GM18951 (cell line): ENCODE measurements at regions not wholly inside any gene's neighbourhood (a gene's known extent, or its start where the extent isn't known, plus 50 kb on each side); places are given as distances from the start of the nearest gene placed in this dataset.

Source experiments
- POLR2A ChIP-seq: IDR thresholded peaks from 4 replicates; pipeline ENCODE4 v1.6.1; 2011; ENCODE audit warnings: mild to moderate bottlenecking; ENCODE audit not compliant: insufficient read length, insufficient read depth; ENCODE audit errors: extremely low read depth
- in situ Hi-C: fragments of 300-500 bp; cut with MboI; formaldehyde crosslinking; loops from one replicate; pipeline ENCODE4 v1.12.0; 2022; ENCODE audit warnings: low sequenced_read_pairs, mixed read lengths, inconsistent platforms; ENCODE audit not compliant: unreplicated experiment

DNA sequence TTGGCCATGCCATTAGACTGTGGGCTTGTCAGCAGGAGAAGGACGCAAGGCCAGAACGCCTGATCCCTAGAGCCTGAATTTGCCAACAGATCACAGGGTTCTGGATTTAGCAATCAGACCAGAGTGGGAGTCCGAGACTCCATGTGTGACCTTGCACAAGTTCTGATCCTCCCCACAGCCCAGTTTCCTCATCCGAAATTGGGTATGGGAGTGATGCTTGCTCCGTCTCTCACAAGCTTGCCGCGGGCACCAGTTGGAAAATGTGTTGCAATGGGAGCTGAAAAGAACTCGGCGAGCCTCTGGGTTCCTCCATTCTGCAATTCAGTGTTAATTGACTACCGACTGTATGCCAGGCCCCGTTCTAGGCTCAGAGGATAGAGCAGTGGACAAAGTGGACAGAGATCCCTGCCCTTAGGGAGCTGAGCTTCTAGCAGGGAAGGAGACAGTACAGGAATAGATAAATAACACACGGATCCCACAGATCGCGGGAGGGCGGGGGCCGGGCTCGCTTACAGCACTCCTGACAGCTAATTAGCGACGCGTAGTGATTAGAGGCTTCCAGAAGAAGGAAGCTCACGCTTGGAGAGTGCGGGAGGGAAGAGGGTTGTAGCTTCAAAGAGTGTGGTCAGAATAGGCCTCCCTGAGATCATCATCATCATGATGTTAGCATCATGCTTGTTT, 150.4 kb upstream of the CIBAR2 start:
- TF ChIP-seq POLR2A = no peak
- in situ Hi-C loops = no loop called here

DNA sequence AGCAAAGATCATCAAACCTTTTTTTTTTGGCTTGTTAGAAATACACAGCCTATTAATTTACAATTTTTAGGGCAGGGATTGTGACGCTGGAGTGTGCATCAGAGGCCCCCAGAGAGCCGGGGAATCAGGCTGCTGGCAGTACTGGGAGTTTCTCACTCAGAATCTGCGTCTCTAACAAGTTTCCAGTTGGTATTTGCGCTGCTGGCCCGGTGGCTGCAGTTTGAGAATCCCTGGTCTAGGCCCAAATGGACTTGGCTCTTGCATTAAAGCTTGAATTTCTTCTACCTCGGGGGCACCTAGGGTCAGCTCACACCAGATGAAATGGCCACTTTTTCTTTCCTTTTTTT, 150.9 kb upstream of the CIBAR2 start:
- in situ Hi-C loops = no loop called here
- no peak for TF ChIP-seq POLR2A

DNA sequence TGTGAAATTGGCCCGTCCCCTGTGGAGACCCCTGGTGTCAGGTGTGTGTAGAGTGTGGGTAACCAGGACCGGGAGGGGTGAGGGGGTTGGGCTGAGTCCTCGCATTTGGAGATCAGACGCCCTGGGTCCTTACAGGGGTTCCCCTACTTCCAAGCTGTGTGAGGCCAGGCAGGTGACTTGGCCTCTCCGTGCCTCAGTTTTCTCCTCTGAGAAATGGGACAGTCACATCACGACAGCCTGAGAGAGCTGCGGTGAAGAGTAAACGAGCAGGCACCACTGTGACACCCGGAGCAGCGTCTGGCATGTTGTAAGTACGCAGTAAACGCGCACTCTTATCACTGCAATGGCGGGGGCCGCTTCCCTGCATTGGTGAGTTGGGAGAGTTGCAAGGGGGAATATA, 152.5 kb upstream of the CIBAR2 start:
- in situ Hi-C loops = no loop called here
- no peak for TF ChIP-seq POLR2A

DNA sequence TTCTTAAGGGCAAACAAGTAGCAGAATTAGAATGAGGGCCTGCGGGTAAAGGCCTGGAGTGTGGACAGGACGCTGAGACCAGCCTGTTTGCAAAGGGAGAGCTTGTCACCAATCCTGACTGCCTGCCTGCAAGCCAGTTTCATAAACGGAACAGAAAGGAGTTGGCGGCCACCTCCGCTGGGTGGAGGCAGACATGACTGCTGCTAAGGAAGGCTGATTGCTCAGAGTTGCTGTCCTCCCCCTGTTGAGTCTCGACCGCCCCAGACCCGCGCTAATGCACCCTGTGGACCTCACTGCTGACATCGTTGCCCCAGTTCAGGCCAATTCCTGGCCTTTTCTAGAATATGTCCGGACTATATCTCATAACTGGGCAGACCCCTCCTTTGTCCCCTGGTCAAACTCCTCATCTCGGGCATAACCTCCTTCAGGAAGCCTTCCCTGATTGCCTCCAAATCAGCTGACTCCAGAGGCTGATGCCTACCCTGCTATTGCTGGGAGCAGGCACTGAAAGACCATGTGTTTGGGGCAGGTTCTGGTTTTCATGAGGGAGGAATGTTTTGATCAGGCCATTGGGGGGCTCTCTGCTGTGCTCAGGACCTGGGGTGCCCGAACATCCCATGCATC, 153.0 kb upstream of the CIBAR2 start:
- in situ Hi-C loops = no loop called here
- TF ChIP-seq POLR2A = no peak

DNA sequence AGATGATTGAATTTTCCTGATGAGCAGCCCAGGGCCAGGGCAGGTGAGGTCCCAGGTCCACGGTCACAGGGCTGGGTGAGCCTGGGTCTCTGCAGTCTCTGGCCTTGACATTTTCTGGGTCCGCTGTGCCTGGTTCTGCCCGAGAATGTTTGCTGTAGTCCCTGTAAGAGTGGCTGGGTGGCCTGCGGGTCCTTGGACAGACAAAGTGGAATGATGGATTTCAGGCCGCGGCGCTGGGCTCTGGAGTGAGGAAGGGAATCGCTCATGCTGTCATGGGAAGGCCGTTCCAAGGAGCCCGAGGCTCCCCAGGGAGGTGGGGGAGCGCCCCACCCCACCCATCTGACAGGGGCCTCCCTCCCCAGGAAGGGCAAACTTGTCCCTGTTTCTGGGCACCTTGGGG, 153.5 kb upstream of the CIBAR2 start:
- in situ Hi-C loops = no loop called here

DNA sequence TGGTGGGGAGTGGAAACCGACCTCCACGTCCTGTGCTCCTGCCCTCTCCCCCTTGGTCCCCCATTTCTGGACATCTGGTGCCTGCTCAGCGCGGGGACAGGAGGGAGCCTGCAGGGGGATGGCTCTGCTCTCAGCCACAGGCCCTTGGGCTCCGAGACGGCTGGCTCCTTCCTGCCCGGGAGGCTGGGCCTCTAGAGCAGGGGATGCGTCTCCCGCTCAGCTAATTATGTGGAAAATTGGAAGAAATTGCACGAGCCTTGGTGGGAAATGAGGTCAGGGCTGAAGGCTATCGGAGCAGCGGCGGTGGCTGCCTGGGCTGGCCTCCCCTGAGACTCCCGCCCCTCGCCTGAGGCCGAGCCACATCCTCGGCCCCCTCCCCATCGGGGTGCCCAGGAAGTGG, 154.6 kb upstream of the CIBAR2 start:
- in situ Hi-C loops = no loop called here

More for the DNA sequence above, 153.5 kb upstream of the CIBAR2 start:
- TF ChIP-seq POLR2A = no peak

DNA sequence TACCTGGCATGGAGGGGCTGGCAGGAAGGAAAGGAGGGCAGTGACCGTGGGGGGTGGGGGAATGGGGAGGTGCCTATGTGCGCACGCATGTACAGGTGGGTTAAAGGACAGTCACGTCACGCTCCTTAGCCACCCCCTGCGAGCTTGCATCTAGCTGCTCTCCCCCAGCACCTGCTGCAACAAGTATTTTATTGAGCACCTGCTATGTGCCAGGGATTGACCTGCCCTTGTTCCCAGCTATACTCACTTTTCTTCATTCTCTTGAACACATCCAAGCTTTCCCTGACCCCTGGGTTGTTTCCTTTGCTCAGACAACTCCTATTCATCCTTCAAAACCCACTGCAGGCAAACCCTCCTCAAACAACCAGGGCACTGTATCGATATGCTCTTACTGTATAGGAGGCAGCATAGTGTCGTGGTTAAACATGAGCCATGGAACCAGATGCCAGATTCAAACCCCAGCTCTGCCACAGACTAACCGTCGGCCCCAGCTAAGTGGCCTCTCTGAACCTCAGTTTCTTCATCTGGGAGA, 155.2 kb upstream of the CIBAR2 start:
- in situ Hi-C loops = no loop called here
- TF ChIP-seq POLR2A = no peak

More for the DNA sequence above, 154.6 kb upstream of the CIBAR2 start:
- no peak for TF ChIP-seq POLR2A

DNA sequence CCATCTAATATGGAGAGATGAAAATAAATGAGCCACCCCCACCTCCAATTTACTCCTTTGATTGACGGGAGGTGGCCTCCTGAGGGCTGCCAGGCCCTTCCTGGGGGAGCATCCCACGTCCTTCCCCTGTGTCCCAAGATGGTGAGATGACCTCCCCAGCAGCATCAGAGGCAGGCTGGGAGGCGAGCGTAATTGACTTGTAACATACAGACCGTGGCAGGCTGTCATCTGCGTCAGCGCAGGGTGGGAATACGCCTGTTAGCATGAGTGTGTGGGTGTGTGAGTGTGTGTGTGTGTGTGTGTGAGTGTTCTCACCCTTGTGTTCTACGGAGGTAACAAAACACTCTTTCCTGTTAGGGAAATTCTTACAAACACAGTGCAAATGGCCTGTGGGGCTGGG, 156.9 kb upstream of the CIBAR2 start:
- no peak for TF ChIP-seq POLR2A
- in situ Hi-C loops = no loop called here

DNA sequence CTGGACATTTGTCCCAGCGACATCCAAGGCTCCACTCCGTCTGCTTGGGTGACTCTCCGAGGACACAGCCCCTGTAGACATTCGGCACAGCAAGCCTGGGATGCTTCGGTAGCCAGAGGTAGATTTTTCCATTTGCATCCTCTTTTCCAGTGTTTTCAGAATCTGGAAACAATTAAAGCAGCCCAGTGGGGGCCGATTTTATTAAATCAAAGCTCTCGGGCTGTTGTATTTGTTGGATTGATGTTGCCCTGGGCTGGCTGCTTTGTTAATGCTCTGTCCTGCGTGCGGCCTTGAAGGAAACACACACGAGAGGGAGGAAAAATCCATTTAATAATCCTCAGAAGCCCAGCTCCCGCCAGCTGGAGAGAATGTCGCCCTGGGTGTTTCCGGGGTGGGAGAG, 158.1 kb upstream of the CIBAR2 start:
- in situ Hi-C loops = no loop called here
- no peak for TF ChIP-seq POLR2A

DNA sequence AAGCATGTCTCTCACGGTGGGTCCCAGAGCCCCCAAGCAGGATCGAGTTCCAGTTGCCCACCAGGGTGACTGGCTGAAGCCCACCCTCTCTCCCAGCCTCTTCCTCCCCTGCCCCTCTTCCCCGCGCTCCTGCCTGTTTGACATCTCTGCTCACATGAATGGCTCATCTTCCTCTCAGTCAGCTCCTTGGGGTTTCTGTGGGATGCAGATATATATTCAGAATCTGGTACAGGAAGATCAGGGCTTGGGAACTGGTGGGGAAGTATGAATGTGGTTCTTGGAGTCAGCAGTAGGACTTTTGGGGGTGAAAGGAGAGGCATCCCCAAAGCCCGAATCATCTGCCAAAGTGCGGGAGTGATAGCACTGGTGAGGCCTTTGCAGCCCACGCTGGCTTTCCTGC, 158.9 kb upstream of the CIBAR2 start:
- in situ Hi-C loops = no loop called here
- TF ChIP-seq POLR2A = no peak

DNA sequence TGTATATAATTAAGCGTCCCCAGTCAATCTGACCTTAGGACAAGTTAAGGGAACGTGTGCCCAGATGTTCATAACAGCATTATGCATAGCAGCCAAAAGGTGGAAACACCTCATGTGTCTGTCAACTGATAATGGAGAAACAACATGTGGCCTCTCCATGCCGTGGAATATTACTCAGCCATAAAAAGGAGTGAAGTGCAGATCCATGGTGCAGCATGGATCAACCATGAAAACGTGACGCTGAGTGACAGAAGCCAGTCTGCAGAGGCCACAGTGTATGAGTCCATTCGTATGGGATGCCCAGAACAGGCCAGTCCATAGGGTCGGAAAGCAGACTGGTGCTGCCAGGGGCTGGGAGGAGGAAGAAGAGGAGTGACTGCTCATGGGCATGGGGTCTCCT, 161.0 kb upstream of the CIBAR2 start:
- TF ChIP-seq POLR2A = no peak
- in situ Hi-C loops = no loop called here

DNA sequence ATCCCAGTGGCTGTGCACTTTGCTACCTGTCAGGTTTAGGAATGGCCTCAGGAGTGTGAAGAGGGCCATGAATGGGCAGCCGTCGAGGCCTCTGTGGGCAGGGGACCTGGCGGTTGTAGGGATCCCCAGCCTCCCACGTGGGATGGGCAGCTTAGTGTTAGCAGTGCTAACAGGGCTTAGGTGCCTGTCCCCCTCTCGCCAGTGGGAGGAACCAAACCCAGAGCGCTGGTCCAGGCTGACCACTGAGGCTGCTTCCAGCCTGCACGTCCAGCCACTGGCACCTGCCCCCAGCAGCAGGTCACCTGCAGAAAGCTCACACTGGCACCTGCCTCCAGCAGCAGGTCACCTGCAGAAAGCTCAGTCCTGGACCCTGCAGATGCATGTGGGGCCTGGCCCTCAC, 162.2 kb upstream of the CIBAR2 start:
- in situ Hi-C loops = no loop called here

DNA sequence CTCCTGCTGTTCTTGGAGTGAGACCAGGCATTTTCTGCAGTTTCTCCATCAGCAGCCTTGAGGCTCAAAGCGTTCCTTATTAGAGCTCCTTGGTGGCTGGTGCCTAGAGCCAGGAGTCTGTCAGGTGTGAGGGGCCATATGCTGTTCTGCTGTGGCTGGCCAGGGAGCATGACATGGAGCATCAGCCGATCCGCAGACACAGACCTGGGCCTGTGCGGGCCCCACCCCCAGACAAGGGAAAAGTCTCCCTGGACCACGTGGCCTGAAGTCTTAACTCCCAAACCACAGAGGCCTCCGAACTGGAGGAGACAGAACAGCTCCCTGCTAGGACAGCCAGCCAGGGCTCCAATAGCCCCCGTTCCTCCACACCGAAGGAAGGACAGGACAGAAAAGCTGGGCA, 162.7 kb upstream of the CIBAR2 start:
- in situ Hi-C loops = no loop called here
- no peak for TF ChIP-seq POLR2A

More for the DNA sequence above, 162.2 kb upstream of the CIBAR2 start:
- no peak for TF ChIP-seq POLR2A

DNA sequence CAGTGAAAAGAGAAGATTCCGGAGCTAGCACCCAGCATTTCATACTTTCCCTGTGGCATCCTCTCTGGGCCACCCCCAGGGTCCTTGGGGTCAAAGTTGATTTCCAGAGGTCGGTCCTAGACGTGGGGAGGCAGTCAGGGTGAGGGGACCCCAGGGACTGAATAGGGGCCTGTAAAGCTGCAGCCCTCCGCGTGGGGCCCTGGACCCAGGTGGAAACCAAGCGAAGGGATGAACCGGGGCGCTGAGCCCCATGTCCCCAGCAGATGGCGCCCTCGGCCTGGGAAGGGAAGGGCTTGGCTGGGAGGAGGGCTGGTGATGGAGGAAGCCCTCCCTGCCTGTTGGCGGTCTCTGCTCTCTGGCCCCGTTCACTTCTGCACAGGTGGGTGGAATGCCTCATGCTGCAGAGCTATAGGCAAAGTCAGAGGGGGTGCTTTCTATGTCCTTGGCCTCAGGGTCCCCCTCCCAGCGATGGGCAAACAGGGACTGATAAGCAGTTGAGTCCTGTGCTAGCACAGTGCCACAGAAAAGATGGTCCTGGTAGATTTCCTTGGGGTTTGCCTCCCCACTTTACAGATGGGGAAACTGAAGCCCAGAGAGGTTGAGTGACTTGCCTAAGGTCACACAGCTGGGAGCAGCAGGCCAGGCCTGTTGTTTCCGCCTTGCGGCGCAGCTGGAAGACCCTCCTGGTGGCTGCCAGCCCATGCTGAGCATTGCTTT, 163.4 kb upstream of the CIBAR2 start:
- in situ Hi-C loops = no loop called here
- TF ChIP-seq POLR2A = no peak
